Activated T-helper 1 cell treated with anti-CD3 and anti-CD28 coated beads, Interleukin-12 subunit alpha, Interleukin-12 subunit beta, Interleukin-2, Interleukin-4 antibody, amounts not matched to agents 30 ng/mL and 10 ng/mL and 1 ng/mL, durations not matched to agents 14 hours and 24 hours and 36 hours (primary cell): ENCODE measurements at regions not wholly inside any gene's neighbourhood (a gene's known extent, or its start where the extent isn't known, plus 50 kb on each side); places are given as distances from the start of the nearest gene placed in this dataset.
"Not testable (repeated sequence)": the region's sequence is repeated elsewhere in the genome, so short reads cannot be mapped to it uniquely, and the experiment has no call there.

Experiments
- DNase-seq: peaks from one replicate; pipeline ENCODE4 v3.0.0; 2021; ENCODE audit warnings: low spot score
- H3K27ac Mint-ChIP-seq: one replicate; pipeline ENCODE4 v1.8.0; 2021; ENCODE audit warnings: mild to moderate bottlenecking, mixed read lengths
- H3K27me3 Mint-ChIP-seq: one replicate; pipeline ENCODE4 v1.8.0; 2022; ENCODE audit warnings: mild to moderate bottlenecking, moderate library complexity, mixed read lengths; ENCODE audit not compliant: insufficient read depth
- H3K36me3 Mint-ChIP-seq: one replicate; pipeline ENCODE4 v1.8.0; 2021; ENCODE audit warnings: low read depth, mixed read lengths
- H3K4me1 Mint-ChIP-seq: one replicate; pipeline ENCODE4 v1.8.0; 2021; ENCODE audit warnings: low read depth, mixed read lengths
- H3K4me3 Mint-ChIP-seq: one replicate; pipeline ENCODE4 v1.8.0; 2021; ENCODE audit warnings: mild to moderate bottlenecking, moderate library complexity, mixed read lengths
- H3K9me3 Mint-ChIP-seq: one replicate; pipeline ENCODE4 v1.8.0; 2021; ENCODE audit warnings: mixed read lengths
- intact Hi-C: fragments of 100-400 bp; cut with micrococcal nuclease; formaldehyde crosslinking; loops from one replicate; pipeline ENCODE4 v1.15.1; 2024

DNA sequence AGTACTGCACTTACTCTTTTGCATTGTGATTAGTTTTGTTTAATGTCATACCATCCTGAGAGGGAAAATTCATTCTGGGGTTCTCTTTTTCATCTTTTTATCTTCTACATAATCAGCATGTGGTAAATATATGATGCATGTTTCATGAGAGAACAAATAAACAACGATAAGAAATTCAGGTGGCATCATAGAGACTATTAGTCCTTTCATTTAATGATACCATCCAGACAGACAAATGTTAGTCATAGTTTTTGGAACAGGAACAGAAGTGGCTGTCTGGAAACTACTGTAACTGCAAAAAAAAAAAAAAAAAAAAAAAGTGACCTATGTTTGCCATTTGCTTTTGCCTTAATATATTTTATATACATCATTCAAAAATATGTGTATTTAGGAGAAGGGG lies 761.0 kb downstream of the EPHA4 start:
- Mint-ChIP-seq H3K27ac (no peak overlapping the region), H3K27me3 (peaks cover 3% of the 10 kb centered on the region), H3K4me1 (no peaks in the 10 kb centered on the region), H3K36me3 (no peaks in the 10 kb centered on the region), H3K9me3 (no peaks in the 10 kb centered on the region), H3K4me3 (no peak overlapping the region)
- intact Hi-C loops = no loop called here
- DNase-seq = no peak

DNA sequence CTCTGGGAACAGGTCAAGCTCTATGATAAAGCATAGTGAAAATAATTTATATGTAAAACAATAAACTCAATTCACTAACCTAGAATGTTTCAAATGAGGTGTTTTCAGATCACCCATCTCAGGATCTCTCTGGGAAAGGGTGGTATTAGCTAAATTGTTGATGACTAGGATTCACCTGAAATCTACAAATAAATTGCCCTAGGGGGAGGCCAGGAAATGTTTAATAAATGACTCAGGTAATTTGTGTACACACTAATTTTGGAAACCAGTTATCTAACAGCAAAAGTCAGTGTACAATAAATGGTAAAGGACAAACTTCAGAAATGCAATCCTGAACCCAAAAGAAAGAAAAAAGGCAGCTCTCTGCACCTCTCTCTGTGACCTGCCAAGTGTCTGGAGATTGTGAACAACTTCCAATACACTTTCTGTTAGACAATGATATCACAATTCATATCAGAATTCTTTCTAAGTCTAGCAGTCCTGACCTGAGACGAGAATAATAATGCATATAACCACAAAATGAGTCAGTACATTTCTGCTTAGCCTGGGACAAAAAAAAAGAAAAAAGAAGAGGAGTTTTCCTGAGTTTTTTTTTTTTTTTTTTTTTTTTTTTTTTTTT lies 760.0 kb downstream of the EPHA4 start:
- Mint-ChIP-seq H3K27me3 (peaks cover 3% of the 10 kb centered on the region), H3K4me3 (no peak overlapping the region), H3K9me3 (no peaks in the 10 kb centered on the region)

DNA sequence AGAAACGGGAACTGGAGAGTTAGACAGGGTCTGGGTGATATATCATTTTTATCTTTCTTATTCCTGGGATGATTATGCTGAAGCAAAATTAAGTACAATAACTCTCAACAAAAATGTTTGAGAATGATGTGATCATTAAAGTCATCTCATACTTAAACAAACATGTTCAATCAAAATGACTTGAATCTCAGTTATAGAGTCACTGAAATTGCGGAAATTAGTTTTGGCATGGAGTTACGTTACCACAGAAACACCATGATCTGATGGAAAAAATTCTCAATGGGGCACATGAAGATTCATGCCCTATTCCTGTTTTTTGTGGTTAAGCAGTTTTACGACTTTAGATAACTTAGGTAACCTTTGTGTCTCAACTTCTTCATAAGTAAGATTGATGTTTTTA lies 757.7 kb downstream of the EPHA4 start:
- no peaks in the 10 kb centered on the region for H3K4me1 Mint-ChIP-seq
- no peak overlapping the region for H3K4me3 Mint-ChIP-seq
- intact Hi-C loops = no loop called here
- H3K36me3 Mint-ChIP-seq = no peaks in the 10 kb centered on the region
- peaks cover 3% of the 10 kb centered on the region for H3K9me3 Mint-ChIP-seq
- H3K27me3 Mint-ChIP-seq = peaks cover 3% of the 10 kb centered on the region
- H3K27ac Mint-ChIP-seq = no peak overlapping the region
- DNase-seq = no peak

More for the DNA sequence above, 760.0 kb downstream of the EPHA4 start:
- no peaks in the 10 kb centered on the region for H3K36me3 Mint-ChIP-seq
- H3K4me1 Mint-ChIP-seq = no peaks in the 10 kb centered on the region
- intact Hi-C loops = no loop called here
- no peak for DNase-seq
- no peak overlapping the region for H3K27ac Mint-ChIP-seq

DNA sequence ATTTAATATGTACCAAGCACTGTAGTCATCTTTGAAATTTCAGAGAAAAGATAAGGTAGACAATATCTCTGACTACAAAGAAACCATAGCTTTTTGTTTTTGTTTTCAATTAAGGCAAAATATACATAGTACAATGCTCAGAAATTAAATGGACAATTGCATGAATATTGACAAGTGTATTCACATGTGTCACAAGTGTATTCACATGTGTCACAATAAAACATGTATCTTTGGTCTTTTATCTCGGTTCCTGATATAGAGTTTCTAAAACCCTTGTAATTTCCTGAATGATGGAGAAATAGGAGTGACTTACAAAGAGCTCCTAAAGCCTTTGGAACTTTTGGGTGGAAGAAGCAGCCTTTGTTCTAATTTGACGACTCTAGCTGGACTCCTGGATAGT lies 756.4 kb downstream of the EPHA4 start:
- DNase-seq = no peak
- Mint-ChIP-seq H3K27ac (no peak overlapping the region), H3K4me3 (no peak overlapping the region), H3K27me3 (peaks cover 3% of the 10 kb centered on the region), H3K36me3 (no peaks in the 10 kb centered on the region), H3K4me1 (no peaks in the 10 kb centered on the region), H3K9me3 (peaks cover 3% of the 10 kb centered on the region)
- intact Hi-C loops = no loop called here

DNA sequence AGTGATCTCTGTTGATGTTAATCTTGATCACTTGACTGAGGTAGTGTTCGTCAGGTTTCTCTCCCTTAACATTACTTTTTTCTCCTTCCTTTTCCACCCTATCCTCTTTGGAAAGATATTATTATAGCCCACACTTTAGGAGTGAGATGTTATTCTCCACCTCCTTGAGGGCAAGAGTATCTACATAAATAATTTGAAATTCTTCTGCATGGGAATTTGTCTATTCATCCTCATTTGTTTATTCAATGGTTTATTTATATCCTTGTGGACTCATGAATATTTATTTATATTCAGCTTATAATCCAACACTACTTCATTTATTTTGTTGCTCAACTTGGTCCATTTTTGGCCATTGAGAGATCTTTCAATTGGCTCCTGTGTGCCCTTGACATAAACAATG lies 750.4 kb downstream of the EPHA4 start:
- no peaks in the 10 kb centered on the region for H3K27me3 Mint-ChIP-seq
- H3K9me3 Mint-ChIP-seq = peaks cover 3% of the 10 kb centered on the region
- H3K36me3 Mint-ChIP-seq = no peaks in the 10 kb centered on the region
- intact Hi-C loops = no loop called here
- H3K4me3 Mint-ChIP-seq = no peak overlapping the region
- no peaks in the 10 kb centered on the region for H3K4me1 Mint-ChIP-seq
- H3K27ac Mint-ChIP-seq = no peak overlapping the region
- no peak for DNase-seq

DNA sequence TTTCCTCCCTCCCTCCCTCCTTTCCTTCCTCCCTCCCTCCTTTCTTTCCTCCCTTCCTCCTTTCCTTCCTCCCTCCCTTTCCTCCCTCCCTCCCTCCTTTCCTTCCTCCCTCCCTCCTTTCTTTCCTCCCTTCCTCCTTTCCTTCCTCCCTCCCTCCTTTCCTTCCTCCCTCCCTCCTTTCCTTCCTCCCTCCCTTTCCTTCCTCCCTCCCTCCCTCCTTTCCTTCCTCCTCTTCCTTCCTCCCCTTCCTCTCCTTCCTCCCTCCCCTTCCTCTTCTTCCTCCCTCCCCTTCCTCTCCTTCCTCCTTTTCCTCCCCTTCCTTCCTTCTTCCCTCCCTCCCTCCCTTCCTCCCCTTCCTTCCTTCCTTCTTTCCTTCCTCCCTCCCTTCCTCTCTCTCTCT lies 748.5 kb downstream of the EPHA4 start:
- intact Hi-C loops, H3K27ac Mint-ChIP-seq, H3K4me1 Mint-ChIP-seq, DNase-seq, H3K27me3 Mint-ChIP-seq, H3K36me3 Mint-ChIP-seq, H3K9me3 Mint-ChIP-seq, H3K4me3 Mint-ChIP-seq: not testable (repeated sequence)

DNA sequence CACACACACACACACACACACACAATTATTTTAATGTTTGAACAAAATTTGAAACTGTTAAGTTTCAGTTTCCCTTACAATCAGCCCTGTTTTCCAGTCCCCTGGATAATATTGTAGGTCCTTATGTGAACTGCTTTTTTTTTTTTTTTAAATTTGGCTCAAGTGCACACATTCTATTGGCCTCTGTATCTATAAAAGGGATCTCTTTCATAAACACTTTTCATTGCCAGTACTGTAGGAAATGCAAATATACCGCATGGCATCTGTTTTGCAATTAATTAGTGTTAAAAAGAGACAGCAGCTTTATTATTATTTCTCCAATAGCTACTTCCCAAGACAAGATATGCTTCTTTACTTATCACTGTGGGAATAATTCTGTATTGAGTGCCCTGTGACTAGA lies 738.7 kb downstream of the EPHA4 start:
- Mint-ChIP-seq H3K36me3 (no peaks in the 10 kb centered on the region), H3K9me3 (no peaks in the 10 kb centered on the region), H3K27me3 (no peaks in the 10 kb centered on the region), H3K4me1 (no peaks in the 10 kb centered on the region), H3K27ac (no peak overlapping the region), H3K4me3 (no peak overlapping the region)
- no peak for DNase-seq
- intact Hi-C loops = no loop called here

DNA sequence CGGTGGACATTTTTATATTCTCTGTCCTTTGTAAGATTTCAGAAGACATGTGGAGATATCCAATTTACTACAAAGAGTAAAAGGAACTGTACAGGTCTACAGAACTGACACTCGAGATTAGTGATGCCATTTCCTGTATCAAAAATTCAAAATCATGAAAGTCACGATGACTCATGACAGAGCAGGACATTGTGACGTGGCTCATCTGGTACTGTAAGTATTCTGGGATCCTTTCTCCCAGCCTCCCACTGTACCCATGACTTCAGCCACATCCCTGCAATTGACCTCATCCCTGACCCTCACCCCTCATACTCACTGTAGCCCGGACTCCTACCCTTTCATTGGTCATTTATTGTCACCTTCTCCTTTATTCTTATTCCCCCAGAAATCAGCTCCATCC lies 736.5 kb downstream of the EPHA4 start:
- Mint-ChIP-seq H3K27ac (no peak overlapping the region), H3K4me1 (no peaks in the 10 kb centered on the region), H3K9me3 (no peaks in the 10 kb centered on the region), H3K27me3 (no peaks in the 10 kb centered on the region), H3K4me3 (no peak overlapping the region), H3K36me3 (no peaks in the 10 kb centered on the region)
- DNase-seq = no peak
- intact Hi-C loops = no loop called here

DNA sequence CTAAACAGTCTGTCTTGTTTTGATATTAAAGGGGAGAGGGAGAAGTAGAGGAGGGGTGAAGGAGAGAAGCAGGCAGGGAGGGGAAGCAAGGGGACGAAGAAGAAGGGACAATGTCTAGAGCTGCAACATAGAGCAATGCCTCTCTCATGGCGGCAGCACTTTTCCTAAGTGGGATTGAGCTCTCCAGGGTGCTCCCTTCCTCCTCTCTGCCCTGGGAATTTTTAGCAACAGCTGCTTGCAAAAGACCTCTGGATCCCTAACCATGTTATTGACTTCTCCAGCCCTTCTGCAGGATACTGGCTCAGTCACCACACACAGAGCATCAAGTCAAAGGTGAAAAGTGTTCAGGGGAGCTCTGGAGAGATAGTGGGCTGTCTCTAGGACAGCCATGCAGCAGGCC lies 734.9 kb downstream of the EPHA4 start:
- Mint-ChIP-seq H3K4me1 (no peaks in the 10 kb centered on the region), H3K9me3 (no peaks in the 10 kb centered on the region), H3K36me3 (no peaks in the 10 kb centered on the region), H3K27me3 (no peaks in the 10 kb centered on the region), H3K27ac (no peak overlapping the region), H3K4me3 (no peak overlapping the region)
- intact Hi-C loops = no loop called here
- DNase-seq = no peak

DNA sequence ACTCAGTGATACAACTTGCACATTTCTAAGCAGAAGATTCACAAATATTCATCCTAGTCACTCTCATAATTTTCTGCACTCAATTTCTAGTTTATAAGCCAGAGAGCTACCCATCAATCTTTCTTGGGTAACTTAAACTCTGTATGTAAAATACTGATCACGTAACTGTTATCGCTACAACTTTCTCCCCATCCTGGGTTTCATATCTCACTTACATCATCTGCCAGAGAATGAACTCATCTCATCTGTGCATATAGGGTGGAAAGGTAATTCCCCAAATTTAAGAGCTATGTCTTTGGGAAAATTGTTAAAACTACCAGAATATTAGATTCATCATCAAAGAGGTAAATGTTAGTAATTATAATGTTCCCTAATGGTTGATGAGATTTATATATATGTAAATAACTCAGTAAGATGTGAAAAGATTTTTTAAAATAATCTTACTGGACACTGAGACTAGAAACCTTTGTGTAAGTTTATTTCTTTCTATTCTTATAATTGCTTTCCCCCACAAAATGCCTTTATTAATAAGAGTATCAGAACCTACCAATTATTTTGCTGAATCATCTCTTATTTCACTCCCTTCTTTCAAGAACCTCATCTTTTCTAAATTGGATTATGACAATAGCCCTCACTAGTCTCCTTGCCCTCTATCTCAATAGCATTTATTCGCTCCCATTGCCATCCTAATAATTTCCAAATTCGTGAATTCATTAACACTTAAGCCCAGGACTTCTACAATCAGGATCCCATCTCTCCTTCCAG lies 729.0 kb downstream of the EPHA4 start:
- H3K9me3 Mint-ChIP-seq = no peaks in the 10 kb centered on the region
- H3K27ac Mint-ChIP-seq = no peak overlapping the region
- H3K27me3 Mint-ChIP-seq = no peaks in the 10 kb centered on the region
- no peaks in the 10 kb centered on the region for H3K4me1 Mint-ChIP-seq
- no peak overlapping the region for H3K4me3 Mint-ChIP-seq
- intact Hi-C loops = no loop called here
- H3K36me3 Mint-ChIP-seq = no peaks in the 10 kb centered on the region
- DNase-seq = no peak

DNA sequence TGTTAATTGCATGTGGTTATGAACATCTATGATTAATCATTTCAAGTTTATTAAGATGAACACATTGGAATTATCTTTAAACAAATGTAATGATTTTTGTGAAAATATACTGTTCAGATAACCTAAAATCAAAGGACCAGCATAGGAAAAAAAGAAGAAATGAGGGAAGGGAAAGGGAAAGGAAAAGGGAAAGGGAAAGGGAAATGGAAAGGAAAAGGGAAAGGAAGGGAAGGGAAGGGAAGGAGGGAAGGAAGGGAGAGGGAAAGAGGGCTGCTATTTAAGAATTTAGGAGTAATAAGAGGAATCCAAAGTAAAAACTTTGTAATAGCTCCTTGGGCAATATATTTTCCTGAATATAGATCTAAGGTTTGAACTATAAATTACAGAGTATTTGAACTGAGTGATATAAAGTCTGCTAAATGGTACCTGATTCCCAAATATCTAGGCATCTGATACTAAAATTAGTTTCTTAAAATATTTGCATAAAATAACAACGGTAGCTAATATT lies 726.3 kb downstream of the EPHA4 start:
- no peak overlapping the region for H3K27ac Mint-ChIP-seq
- no peaks in the 10 kb centered on the region for H3K9me3 Mint-ChIP-seq
- intact Hi-C loops = no loop called here
- no peak overlapping the region for H3K4me3 Mint-ChIP-seq
- no peaks in the 10 kb centered on the region for H3K4me1 Mint-ChIP-seq
- no peaks in the 10 kb centered on the region for H3K27me3 Mint-ChIP-seq
- no peak for DNase-seq
- no peaks in the 10 kb centered on the region for H3K36me3 Mint-ChIP-seq

DNA sequence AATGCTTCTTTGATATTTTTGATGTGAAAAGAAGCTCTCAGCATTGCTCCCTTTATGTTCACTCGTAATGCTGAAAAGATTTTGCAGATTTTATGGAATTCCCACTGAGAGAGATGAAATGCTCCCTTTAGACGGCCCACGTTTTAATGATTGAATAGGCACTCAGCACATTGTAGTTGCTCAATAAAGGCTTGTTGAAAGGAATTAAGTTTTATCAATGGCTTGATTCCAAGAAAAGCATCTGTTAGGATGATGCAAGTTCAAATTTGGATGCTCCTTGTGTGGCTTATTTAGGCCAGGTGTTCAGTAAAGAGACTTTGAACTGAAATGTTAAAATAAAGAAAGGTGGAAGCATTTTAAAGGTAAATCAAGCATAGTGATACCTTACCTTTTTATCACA lies 725.1 kb downstream of the EPHA4 start:
- Mint-ChIP-seq H3K36me3 (no peaks in the 10 kb centered on the region), H3K27ac (no peak overlapping the region), H3K4me3 (no peak overlapping the region), H3K4me1 (no peaks in the 10 kb centered on the region), H3K27me3 (no peaks in the 10 kb centered on the region), H3K9me3 (no peaks in the 10 kb centered on the region)
- intact Hi-C loops = no loop called here
- no peak for DNase-seq

DNA sequence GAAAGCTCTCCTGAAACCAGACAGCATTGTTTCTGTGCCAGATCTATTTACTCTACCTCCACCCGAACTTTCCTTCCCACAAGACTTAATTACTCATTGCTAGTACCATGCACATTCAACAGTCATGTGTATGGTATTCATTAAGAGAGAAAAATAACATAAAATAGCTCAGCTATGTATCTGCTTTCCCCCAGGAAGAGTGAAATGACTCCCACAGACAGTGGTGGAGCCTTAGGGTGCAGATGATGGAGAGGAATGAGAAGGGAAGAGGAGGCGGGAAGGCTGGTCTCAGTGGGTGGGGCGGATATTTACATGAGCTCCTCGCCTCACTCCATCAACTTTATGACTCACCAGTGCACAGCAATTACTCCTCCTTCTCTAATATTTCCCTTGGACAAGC lies 724.5 kb downstream of the EPHA4 start:
- DNase-seq = no peak
- H3K36me3 Mint-ChIP-seq = no peaks in the 10 kb centered on the region
- H3K9me3 Mint-ChIP-seq = no peaks in the 10 kb centered on the region
- H3K4me3 Mint-ChIP-seq = no peak overlapping the region
- intact Hi-C loops = no loop called here
- no peak overlapping the region for H3K27ac Mint-ChIP-seq
- no peaks in the 10 kb centered on the region for H3K4me1 Mint-ChIP-seq
- H3K27me3 Mint-ChIP-seq = no peaks in the 10 kb centered on the region
